KMS-11 (cell line): ENCODE measurements at regions not wholly inside any gene's neighbourhood (a gene's known extent, or its start where the extent isn't known, plus 50 kb on each side); places are given as distances from the start of the nearest gene placed in this dataset.

ENCODE experiments used
- H2AFZ ChIP-seq: fragments of 200-600 bp; sonication (generic); 2 replicates; pipeline ENCODE4 v1.6.1; 2016; ENCODE audit warnings: antibody characterized with exemption, mixed run types, low read depth
- H3K27ac ChIP-seq: fragments of 200-600 bp; sonication (generic); 2 replicates; pipeline ENCODE4 v1.6.1; 2016; ENCODE audit warnings: mild to moderate bottlenecking, mixed run types
- H3K27me3 ChIP-seq: fragments of 200-600 bp; sonication (generic); 2 replicates; pipeline ENCODE4 v1.6.1; 2017; ENCODE audit warnings: mild to moderate bottlenecking, low read depth, mixed run types, moderate library complexity; ENCODE audit not compliant: insufficient read depth
- H3K36me3 ChIP-seq: fragments of 200-600 bp; sonication (generic); 2 replicates; pipeline ENCODE4 v1.6.1; 2017; ENCODE audit warnings: mild to moderate bottlenecking, mixed run types; ENCODE audit not compliant: insufficient read depth
- H3K4me1 ChIP-seq: fragments of 200-600 bp; sonication (generic); 2 replicates; pipeline ENCODE4 v1.6.1; 2016; ENCODE audit warnings: mild to moderate bottlenecking, low read depth, mixed run types; ENCODE audit not compliant: poor library complexity, severe bottlenecking
- H3K4me2 ChIP-seq: fragments of 200-600 bp; sonication (generic); 2 replicates; pipeline ENCODE4 v1.7.0; 2016; ENCODE audit warnings: mild to moderate bottlenecking, mixed run types
- H3K4me3 ChIP-seq: fragments of 200-600 bp; sonication (generic); IDR thresholded peaks from 2 replicates; pipeline ENCODE4 v1.6.1; 2017; ENCODE audit warnings: low read depth, low read length, mixed read lengths; ENCODE audit not compliant: insufficient read depth
- H3K79me2 ChIP-seq: fragments of 200-600 bp; sonication (generic); 2 replicates; pipeline ENCODE4 v1.6.1; 2016; ENCODE audit warnings: low read depth, mixed run types; ENCODE audit not compliant: insufficient read depth
- H3K9ac ChIP-seq: fragments of 200-600 bp; sonication (generic); 2 replicates; pipeline ENCODE4 v1.6.1; 2016; ENCODE audit warnings: mild to moderate bottlenecking, mixed run types
- H4K20me1 ChIP-seq: fragments of 200-600 bp; sonication (generic); 2 replicates; pipeline ENCODE4 v1.6.1; 2016; ENCODE audit warnings: mild to moderate bottlenecking, mixed run types; ENCODE audit not compliant: insufficient read depth
- TF ChIP-seq, protein P1 (sequence below): fragments of 200-600 bp; sonication (generic); conservative IDR thresholded peaks from 2 replicates; pipeline ENCODE4 v1.6.1; 2017; ENCODE audit warnings: low read depth, mild to moderate bottlenecking, antibody characterized with exemption, low read length, moderate library complexity, mixed read lengths

DNA sequence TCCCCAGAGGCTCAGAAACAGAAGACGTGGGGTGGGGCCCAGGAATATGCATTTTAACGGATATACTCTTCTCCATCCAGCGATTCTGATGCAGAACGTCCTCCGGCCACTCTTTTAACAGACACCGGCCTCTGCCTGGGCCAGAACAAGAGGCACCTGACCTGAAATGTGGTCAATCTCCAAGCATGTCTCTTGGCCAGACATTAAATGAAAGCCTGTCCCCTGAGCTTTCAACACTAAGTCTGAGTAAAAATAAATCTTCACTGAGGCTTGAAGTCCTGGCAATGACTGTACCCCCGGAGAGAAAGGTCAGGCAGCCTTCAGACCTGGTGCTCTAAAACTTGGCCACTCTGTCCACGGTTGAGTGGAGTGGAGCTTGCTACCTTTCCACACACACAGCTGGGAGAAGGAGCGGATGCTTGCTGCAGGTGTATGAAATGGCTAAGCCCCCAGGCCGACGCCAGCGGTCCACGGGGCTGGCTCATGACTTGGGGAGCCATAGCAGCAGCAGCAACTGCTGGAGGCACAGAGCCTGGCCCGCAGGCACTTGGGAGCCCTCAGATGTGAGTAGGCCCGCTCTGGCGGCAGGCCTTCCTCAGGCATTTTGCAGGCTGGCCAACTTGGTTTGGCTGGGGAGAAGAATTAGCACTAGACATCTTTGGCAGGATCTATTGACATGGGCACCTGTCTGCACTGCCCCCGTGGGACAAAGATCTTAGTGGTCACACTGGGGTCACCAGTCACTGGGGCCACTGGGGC, 79.7 kb downstream of the TMEM17 start:
- no peaks in the 10 kb centered on the region for H3K36me3 ChIP-seq
- H3K4me1 ChIP-seq, result no peaks in the 10 kb centered on the region
- H3K4me3 ChIP-seq, result no peak overlapping the region
- TF ChIP-seq, protein P1, sequence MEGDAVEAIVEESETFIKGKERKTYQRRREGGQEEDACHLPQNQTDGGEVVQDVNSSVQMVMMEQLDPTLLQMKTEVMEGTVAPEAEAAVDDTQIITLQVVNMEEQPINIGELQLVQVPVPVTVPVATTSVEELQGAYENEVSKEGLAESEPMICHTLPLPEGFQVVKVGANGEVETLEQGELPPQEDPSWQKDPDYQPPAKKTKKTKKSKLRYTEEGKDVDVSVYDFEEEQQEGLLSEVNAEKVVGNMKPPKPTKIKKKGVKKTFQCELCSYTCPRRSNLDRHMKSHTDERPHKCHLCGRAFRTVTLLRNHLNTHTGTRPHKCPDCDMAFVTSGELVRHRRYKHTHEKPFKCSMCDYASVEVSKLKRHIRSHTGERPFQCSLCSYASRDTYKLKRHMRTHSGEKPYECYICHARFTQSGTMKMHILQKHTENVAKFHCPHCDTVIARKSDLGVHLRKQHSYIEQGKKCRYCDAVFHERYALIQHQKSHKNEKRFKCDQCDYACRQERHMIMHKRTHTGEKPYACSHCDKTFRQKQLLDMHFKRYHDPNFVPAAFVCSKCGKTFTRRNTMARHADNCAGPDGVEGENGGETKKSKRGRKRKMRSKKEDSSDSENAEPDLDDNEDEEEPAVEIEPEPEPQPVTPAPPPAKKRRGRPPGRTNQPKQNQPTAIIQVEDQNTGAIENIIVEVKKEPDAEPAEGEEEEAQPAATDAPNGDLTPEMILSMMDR, result no peak
- no peak overlapping the region for H3K4me2 ChIP-seq
- no peaks in the 10 kb centered on the region for H3K79me2 ChIP-seq
- H3K27ac ChIP-seq, result no peak overlapping the region
- H3K27me3 ChIP-seq, result no peaks in the 10 kb centered on the region
- no peak overlapping the region for H3K9ac ChIP-seq
- H2AFZ ChIP-seq, result no peak overlapping the region
- H4K20me1 ChIP-seq, result no peaks in the 10 kb centered on the region

DNA sequence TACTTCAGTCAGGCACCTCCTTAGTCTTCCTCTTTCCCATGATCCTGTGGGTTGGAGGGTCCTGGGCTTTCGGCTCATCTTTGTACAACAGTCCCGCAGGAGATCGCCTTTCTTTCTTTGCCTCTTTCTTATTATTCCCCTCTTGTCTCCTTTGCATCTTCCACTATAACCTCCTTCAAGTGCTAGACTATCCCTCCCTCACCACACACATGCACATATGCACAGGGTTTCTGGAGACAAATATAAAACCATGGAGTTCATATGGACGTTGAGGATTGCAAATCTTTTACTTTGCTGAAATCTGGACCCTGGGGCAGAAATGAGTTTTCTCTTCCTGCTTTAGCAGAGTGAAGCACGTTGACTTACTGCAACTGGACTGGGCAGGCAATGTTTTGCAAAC, 80.3 kb downstream of the TMEM17 start:
- Histone ChIP-seq H3K27ac (no peak overlapping the region), H3K79me2 (no peaks in the 10 kb centered on the region), H3K9ac (no peak overlapping the region), H3K4me2 (no peak overlapping the region), H4K20me1 (no peaks in the 10 kb centered on the region), H3K36me3 (no peaks in the 10 kb centered on the region), H3K4me1 (no peaks in the 10 kb centered on the region), H3K4me3 (no peak overlapping the region), H3K27me3 (no peaks in the 10 kb centered on the region), H2AFZ (no peak overlapping the region)
- TF ChIP-seq, protein P1, result no peak

DNA sequence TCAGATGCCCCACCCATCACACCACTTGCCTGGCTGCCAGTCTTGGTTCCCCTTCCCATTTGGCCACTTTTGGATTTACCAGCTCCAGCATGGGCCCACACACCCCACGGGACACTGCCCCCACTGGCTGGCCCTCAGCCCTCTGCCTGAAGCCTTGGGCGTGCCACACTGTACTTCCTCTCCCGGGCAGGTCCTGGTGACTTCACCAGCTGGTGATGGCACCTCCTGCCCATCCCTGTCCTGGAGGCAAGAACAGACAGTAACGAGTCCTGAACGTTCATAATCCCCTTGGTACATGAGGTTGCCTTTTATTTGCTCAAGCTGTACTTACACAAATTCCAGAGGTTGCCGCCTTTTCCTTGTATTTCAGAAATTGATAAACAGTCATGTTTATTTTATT, 81.1 kb downstream of the TMEM17 start:
- no peak overlapping the region for H2AFZ ChIP-seq
- H3K4me2 ChIP-seq, result no peak overlapping the region
- H3K4me1 ChIP-seq, result no peaks in the 10 kb centered on the region
- H3K27me3 ChIP-seq, result no peaks in the 10 kb centered on the region
- TF ChIP-seq, protein P1, result no peak
- H3K36me3 ChIP-seq, result no peaks in the 10 kb centered on the region
- H3K9ac ChIP-seq, result no peak overlapping the region
- no peak overlapping the region for H3K4me3 ChIP-seq
- H3K79me2 ChIP-seq, result no peaks in the 10 kb centered on the region
- no peaks in the 10 kb centered on the region for H4K20me1 ChIP-seq
- H3K27ac ChIP-seq, result no peak overlapping the region

DNA sequence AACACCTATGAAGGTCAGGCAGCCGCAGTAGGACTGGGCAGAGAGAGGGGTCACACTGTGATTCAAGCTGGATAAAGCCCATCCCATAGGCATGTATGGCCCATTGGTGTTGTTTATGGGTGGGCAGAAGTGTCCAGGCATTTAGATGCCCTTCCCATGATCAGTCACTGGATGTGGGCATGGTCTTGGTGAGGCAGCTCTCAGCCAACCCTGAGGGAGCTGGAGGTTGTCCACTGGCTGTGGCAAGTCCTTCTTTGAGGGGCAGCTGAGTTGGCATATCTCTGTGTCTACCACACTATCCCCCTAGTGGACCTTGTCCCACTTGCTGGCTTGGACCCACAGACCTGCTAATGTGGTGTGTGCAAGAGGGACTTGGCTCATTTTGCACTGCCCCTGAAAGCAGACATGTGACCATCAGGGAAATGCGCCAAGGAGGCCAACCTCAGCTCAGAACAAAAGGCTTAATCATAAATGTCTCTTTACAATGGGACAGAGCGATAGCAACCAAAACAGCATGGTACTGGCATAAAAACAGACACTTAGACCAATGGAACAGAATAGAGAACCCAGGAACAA, 82.0 kb downstream of the TMEM17 start:
- no peak overlapping the region for H3K9ac ChIP-seq
- H3K27me3 ChIP-seq, result no peaks in the 10 kb centered on the region
- no peaks in the 10 kb centered on the region for H3K4me1 ChIP-seq
- no peaks in the 10 kb centered on the region for H3K36me3 ChIP-seq
- H2AFZ ChIP-seq, result no peak overlapping the region
- no peak overlapping the region for H3K4me2 ChIP-seq
- TF ChIP-seq, protein P1, result no peak
- H3K4me3 ChIP-seq, result no peak overlapping the region
- H3K79me2 ChIP-seq, result no peaks in the 10 kb centered on the region
- no peak overlapping the region for H3K27ac ChIP-seq
- H4K20me1 ChIP-seq, result no peaks in the 10 kb centered on the region
